ENCODE measurements at regions not wholly inside any gene's neighbourhood (a gene's known extent, or its start where the extent isn't known, plus 50 kb on each side); places are given as distances from the start of the nearest gene placed in this dataset.

DNA sequence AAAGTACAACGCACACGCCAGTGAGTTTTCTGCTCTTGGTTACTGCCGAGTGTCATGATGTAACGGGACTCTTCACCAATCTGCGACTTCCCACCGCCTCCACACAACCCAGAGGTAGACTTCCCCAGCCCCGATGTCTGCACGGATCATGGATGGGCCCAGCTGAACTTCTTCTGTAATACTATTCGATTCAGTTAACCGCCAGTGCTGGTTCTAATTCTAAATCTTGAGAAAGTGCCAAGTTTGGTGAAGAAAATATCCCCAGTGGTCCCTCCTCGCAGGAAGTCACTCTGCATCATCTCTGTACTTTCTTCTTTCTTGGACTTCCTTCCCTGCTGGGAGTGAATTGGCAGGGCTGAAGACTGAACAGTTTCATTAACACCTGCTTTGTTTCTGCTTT is 77.6 kb upstream of the SLC35F4 start:
- DNase-seq (ENCODE audit: insufficient read length, low spot score) (no peak), FAIRE-seq (peak; percentile 71)

DNA sequence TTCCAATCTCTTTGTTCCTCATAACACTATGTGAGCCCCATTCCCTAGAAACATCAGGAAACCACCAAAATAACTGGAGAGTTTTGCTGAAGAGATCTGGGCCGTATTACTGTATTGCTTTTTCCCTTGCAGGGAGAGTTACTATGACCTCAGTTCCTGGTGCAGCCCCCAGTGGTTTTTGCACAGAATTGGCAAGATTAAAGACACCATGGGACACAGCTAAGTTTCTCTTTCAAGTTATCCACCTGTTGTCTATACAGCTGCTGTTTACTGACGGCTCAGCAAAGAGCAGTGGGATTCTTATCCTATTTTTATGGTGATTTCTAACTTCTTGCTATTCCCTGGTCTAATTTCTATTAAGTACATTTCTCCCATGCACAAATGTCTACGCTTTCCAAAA is 77.1 kb upstream of the SLC35F4 start:
- DNase-seq (ENCODE audit: insufficient read length, low spot score): no peak
- no peak for FAIRE-seq

DNA sequence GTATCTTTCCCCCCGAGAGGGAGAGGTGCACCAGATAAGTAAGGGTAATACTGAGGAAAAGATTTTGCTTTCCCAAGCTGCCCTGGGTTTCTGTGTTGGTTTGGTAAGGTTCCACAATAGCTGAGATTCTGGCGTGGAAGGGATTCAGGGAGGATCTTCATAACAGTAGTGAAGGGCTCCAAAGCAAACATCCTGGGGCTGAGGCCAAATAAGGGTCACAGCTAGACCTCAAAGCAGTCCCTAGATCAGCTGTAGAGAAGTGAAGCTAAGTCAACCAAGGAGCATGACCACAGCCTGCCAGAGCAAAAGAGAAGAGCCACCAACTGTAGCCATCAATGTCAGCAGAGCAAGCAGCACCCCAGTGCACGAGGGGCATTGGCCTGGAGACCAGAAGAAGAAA is 73.2 kb upstream of the SLC35F4 start:
- peak; percentile 36 for FAIRE-seq

DNA sequence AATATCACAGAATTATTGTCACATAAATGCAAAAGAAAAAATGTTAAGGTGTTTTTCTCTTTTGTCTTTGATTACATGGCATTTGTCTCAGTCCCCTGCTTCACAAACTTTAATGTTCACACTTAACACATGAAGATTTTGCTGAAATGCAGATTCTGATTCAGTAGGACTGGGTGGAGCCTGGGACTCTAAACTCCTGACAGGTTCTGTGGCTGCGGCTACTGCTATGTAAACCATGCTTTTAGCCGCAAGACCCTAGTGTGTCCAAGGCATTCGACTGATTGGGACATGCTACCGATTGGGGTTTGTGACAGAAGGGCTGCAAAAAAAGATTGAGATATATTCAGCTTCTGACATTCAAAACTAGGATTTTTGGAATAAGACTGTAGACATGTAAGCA is 72.6 kb upstream of the SLC35F4 start:
- DNase-seq (ENCODE audit: insufficient read length, low spot score) (no peak), FAIRE-seq (no peak)

More for the DNA sequence above, 73.2 kb upstream of the SLC35F4 start:
- DNase-seq (ENCODE audit: insufficient read length, low spot score): no peak

DNA sequence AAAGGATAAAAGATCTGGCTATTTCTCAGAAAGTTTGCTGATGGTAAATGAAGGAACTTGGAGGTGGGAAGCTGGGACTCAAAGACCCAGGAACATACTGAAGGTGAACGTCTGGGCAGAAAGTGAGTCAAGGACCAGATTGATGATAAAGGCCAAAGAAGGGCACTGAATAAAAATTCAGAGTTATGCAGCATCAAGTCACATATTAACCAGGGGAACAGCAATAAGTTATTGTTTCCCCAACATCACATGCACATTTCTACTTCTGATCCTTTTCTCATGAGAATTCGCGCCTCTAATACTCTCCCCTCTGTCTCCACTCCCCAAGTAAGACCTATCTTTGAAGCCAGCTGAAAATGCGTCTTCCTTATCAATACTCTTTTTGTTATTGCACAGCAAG is 71.8 kb upstream of the SLC35F4 start:
- no peak for DNase-seq (ENCODE audit: insufficient read length, low spot score)
- no peak for FAIRE-seq

DNA sequence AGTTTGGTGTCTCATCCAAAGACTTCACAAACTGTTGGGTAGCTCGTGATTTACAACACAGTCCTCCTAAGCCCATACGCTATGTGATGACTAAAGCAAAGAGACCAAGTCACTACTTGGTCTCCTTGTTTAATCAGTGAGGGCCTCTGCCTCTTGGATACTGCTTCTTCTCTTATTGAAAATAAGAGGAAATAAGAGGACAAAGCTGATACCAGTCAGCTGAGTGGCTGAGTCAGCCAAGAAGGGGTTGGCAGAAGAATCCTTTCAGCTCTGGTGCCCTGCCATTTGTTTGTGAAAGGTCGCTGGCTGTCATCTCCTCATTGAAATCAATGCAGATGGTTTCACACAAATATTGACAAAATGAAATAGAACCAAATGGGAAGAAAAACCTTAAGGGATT is 67.5 kb upstream of the SLC35F4 start:
- DNase-seq (ENCODE audit: insufficient read length, low spot score) (no peak), FAIRE-seq (peak; percentile 58)

DNA sequence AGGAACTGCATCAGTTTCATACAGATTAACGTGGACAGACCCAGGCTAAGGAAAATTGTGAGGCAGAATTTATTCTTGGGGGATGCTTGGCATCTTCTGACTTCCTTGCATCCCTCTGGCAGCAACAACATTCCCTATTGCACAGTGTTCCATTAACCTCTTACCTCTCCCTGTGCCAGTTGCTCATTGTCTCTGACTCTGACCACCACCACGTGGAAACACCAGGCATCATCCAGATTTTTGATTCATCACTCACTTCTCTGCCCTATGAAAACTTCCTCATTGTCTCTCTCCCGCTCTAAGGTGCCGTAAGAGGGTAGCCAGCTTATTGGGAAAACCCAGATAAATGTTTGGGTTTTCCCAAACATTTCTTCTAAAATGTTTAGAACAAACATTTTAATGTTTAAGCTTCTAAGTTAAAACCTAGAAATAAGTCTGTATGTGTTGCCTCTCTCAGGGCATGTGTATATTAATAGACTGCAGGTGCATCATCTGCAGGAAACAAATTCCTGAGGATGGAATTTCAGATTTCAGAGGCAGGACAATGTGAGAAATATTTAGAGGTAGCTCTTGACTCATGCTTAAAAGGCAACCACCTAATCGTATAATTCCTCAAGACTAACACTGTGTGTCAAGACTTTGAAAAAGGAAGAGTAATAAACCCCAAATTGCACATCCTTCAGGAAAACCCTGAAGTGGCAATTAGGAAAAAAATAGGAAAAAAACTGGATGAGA is 64.5 kb upstream of the SLC35F4 start:
- FAIRE-seq (no peak), DNase-seq (ENCODE audit: insufficient read length, low spot score) (no peak)

DNA sequence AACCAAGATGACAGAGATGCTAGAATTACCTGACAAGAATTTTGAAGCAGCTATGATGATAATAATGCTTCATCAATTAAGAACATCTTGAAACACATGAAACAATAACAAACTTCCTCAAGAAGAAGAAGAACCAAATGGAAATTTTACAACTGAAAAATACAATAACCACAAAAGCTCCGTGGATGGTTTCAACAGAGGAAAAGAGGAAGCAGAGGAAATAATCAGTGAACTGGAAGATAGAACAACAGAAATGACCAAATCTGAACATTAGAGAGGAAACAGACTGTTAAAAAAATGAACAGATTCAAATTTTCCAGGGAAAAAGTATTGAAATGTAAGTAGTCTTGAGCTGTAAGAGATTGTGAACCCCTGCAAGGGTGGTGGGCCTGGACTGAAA is 62.8 kb upstream of the SLC35F4 start:
- FAIRE-seq (no peak), DNase-seq (ENCODE audit: insufficient read length, low spot score) (no peak)

DNA sequence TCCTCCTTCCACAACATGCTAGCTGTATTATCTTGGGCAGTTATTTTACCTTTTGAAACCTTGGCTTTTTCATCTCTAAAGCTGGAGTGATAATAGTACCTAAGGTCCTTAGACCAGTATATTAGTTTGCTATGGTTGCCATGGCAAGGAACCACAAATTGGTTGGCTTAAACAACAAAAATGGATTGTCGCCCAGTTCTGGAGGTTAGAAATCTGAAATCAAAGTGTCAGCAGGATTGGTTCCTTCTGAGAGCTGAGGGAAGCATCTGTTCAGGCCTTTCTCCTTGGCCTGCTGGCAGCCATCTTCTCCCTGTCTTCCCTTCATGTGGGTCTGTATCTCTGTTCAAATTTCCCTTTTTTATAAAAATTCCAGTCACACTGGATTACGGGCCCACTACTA is 55.5 kb upstream of the SLC35F4 start:
- FAIRE-seq (no peak), DNase-seq (ENCODE audit: insufficient read length, low spot score) (no peak)

DNA sequence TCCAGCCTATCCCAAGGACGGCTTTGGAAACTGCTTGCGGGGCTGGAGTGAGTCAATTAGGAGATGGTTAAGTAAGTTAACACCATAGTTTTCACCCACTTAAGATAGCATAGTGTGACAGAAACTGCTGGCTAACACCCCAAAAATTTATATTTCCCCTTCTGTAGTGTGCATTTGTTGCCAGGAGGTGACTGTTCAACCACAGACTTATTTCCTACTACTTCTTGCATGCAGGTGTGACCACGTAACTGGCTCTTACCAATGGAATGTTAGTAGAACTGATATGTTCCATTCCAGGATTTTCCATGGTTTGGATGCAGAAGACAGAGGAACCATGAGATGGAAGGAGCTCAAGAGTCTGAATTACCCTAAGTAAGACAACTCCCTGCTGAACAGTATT is 52.9 kb upstream of the SLC35F4 start:
- peak; percentile 92 for FAIRE-seq
- DNase-seq (ENCODE audit: insufficient read length, low spot score): no peak
